ENCODE measurements at regions not wholly inside any gene's neighbourhood (a gene's known extent, or its start where the extent isn't known, plus 50 kb on each side); places are given as distances from the start of the nearest gene placed in this dataset.
A peak's percentile ranks its signal among the peaks of the same experiment; 100 is the strongest.

GRCh38 chr2:67846370-67847070, 216.3 kb downstream of the C1D start (continued):
- TF ChIP-seq, protein P1, sequence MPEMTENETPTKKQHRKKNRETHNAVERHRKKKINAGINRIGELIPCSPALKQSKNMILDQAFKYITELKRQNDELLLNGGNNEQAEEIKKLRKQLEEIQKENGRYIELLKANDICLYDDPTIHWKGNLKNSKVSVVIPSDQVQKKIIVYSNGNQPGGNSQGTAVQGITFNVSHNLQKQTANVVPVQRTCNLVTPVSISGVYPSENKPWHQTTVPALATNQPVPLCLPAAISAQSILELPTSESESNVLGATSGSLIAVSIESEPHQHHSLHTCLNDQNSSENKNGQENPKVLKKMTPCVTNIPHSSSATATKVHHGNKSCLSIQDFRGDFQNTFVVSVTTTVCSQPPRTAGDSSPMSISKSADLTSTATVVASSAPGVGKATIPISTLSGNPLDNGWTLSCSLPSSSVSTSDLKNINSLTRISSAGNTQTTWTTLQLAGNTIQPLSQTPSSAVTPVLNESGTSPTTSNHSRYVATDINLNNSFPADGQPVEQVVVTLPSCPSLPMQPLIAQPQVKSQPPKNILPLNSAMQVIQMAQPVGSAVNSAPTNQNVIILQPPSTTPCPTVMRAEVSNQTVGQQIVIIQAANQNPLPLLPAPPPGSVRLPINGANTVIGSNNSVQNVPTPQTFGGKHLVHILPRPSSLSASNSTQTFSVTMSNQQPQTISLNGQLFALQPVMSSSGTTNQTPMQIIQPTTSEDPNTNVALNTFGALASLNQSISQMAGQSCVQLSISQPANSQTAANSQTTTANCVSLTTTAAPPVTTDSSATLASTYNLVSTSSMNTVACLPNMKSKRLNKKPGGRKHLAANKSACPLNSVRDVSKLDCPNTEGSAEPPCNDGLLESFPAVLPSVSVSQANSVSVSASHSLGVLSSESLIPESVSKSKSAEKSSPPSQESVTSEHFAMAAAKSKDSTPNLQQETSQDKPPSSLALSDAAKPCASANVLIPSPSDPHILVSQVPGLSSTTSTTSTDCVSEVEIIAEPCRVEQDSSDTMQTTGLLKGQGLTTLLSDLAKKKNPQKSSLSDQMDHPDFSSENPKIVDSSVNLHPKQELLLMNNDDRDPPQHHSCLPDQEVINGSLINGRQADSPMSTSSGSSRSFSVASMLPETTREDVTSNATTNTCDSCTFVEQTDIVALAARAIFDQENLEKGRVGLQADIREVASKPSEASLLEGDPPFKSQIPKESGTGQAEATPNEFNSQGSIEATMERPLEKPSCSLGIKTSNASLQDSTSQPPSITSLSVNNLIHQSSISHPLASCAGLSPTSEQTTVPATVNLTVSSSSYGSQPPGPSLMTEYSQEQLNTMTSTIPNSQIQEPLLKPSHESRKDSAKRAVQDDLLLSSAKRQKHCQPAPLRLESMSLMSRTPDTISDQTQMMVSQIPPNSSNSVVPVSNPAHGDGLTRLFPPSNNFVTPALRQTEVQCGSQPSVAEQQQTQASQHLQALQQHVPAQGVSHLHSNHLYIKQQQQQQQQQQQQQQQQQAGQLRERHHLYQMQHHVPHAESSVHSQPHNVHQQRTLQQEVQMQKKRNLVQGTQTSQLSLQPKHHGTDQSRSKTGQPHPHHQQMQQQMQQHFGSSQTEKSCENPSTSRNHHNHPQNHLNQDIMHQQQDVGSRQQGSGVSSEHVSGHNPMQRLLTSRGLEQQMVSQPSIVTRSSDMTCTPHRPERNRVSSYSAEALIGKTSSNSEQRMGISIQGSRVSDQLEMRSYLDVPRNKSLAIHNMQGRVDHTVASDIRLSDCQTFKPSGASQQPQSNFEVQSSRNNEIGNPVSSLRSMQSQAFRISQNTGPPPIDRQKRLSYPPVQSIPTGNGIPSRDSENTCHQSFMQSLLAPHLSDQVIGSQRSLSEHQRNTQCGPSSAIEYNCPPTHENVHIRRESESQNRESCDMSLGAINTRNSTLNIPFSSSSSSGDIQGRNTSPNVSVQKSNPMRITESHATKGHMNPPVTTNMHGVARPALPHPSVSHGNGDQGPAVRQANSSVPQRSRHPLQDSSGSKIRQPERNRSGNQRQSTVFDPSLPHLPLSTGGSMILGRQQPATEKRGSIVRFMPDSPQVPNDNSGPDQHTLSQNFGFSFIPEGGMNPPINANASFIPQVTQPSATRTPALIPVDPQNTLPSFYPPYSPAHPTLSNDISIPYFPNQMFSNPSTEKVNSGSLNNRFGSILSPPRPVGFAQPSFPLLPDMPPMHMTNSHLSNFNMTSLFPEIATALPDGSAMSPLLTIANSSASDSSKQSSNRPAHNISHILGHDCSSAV (CRISPR knock-in tag; IDR thresholded peaks at IDR 0.05; ENCODE audit: borderline replicate concordance): no peak
- TF ChIP-seq ZKSCAN1 (IDR thresholded peaks at IDR 0.05; ENCODE audit: low read length) (no peak), ZNF7 (CRISPR knock-in tag; IDR thresholded peaks at IDR 0.05) (no peak), ZNF451 (CRISPR knock-in tag; IDR thresholded peaks at IDR 0.05) (no peak), ZNF776 (CRISPR knock-in tag; IDR thresholded peaks at IDR 0.05) (no peak), NONO (IDR thresholded peaks at IDR 0.05) (no peak), NONO (CRISPR knock-in tag; conservative IDR thresholded peaks at IDR 0.05) (no peak), DZIP1 (CRISPR knock-in tag; IDR thresholded peaks at IDR 0.05) (no peak), ZNF331 (CRISPR knock-in tag; IDR thresholded peaks at IDR 0.05) (peak; percentile 72), ZNF484 (CRISPR knock-in tag; IDR thresholded peaks at IDR 0.05; ENCODE audit: borderline replicate concordance, low read depth) (no peak), ZFP36L2 (CRISPR knock-in tag; IDR thresholded peaks at IDR 0.05) (no peak), TAF15 (IDR thresholded peaks at IDR 0.05; ENCODE audit: low read depth, low read length, poor library complexity, severe bottlenecking) (no peak), HDAC2 (CRISPR knock-in tag; IDR thresholded peaks at IDR 0.05) (0 out of 2 replicates have a peak, but pooled peaks have one; percentile 33), PAWR (CRISPR knock-in tag; IDR thresholded peaks at IDR 0.05; ENCODE audit: borderline replicate concordance) (no peak), BRCA1 (CRISPR knock-in tag; IDR thresholded peaks at IDR 0.05) (no peak), MTA1 (CRISPR knock-in tag; IDR thresholded peaks at IDR 0.05; ENCODE audit: borderline replicate concordance) (no peak), ZNF460 (CRISPR knock-in tag; IDR thresholded peaks at IDR 0.05; ENCODE audit: borderline replicate concordance) (no peak), ZNF30 (CRISPR knock-in tag; IDR thresholded peaks at IDR 0.05) (no peak)
- TF ChIP-seq, protein P2, sequence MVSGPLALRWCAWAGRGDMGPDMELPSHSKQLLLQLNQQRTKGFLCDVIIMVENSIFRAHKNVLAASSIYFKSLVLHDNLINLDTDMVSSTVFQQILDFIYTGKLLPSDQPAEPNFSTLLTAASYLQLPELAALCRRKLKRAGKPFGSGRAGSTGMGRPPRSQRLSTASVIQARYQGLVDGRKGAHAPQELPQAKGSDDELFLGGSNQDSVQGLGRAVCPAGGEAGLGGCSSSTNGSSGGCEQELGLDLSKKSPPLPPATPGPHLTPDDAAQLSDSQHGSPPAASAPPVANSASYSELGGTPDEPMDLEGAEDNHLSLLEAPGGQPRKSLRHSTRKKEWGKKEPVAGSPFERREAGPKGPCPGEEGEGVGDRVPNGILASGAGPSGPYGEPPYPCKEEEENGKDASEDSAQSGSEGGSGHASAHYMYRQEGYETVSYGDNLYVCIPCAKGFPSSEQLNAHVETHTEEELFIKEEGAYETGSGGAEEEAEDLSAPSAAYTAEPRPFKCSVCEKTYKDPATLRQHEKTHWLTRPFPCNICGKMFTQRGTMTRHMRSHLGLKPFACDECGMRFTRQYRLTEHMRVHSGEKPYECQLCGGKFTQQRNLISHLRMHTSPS (CRISPR knock-in tag; IDR thresholded peaks at IDR 0.05; ENCODE audit: low read depth): no peak
